SK-N-SH (cell line): ENCODE measurements at regions not wholly inside any gene's neighbourhood (a gene's known extent, or its start where the extent isn't known, plus 50 kb on each side); places are given as distances from the start of the nearest gene placed in this dataset.

Source experiments
- CTCF ChIA-PET: fragments of 300-600, 350-600 bp; formaldehyde crosslinking; extraction: SDS; loops from one replicate; lab custom pipeline; 2021; lab: Yijun Ruan, JAX
- POLR2A ChIA-PET: fragments of 350-600 bp; sonication (Branson Sonifier 250); formaldehyde crosslinking; extraction: SDS; loops from one replicate; lab custom pipeline; 2020; ENCODE audit warnings: antibody characterized with exemption, inconsistent platforms; lab: Yijun Ruan, JAX
- DNase-seq: peaks from one replicate; pipeline ENCODE4 v3.0.0; 2012
- H2AFZ ChIP-seq: fragments of 200-600 bp; sonication (generic); 2 replicates; pipeline ENCODE4 v1.8.1; 2016; ENCODE audit warnings: antibody characterized with exemption, mild to moderate bottlenecking, low read depth
- H3F3A ChIP-seq: fragments of 200-600 bp; sonication (generic); replicated peaks from 2 replicates; pipeline ENCODE3; 2016; ENCODE audit warnings: antibody characterized with exemption, mild to moderate bottlenecking; ENCODE audit not compliant: insufficient read depth
- H3K27ac ChIP-seq, 2 experiments: fragments of 200-500 bp in 1 of 2; fragments of 200-600 bp in 1 of 2; sonication (Bioruptor generic) in 1 of 2; sonication (generic), shearing (Covaris generic) in 1 of 2; 2 replicates each; pipeline versions ENCODE4 v1.5.1 to v1.6.1; 2014 to 2016; ENCODE audit warnings: low read depth in 2 of 2, inconsistent platforms in 1 of 2, low read length in 1 of 2, mild to moderate bottlenecking in 1 of 2, mixed read lengths in 1 of 2
- H3K27me3 ChIP-seq: fragments of 200-600 bp; sonication (generic), shearing (Covaris generic); 2 replicates; pipeline ENCODE4 v1.6.1; 2016; ENCODE audit warnings: mixed run types; ENCODE audit not compliant: insufficient read depth
- H3K36me3 ChIP-seq, 2 experiments: fragments of 200-500 bp in 1 of 2; fragments of 200-600 bp in 1 of 2; sonication (Bioruptor generic) in 1 of 2; sonication (generic) in 1 of 2; replicated peaks in 1 of 2; 2 replicates each; pipeline versions ENCODE3 to v1.5.1; 2014 to 2016; ENCODE audit warnings: low read length in 1 of 2, mild to moderate bottlenecking in 1 of 2; ENCODE audit not compliant: insufficient read depth in 2 of 2, control insufficient read depth in 1 of 2
- H3K4me1 ChIP-seq, 2 experiments: fragments of 200-500 bp in 1 of 2; fragments of 200-600 bp in 1 of 2; sonication (Bioruptor generic) in 1 of 2; sonication (generic), shearing (Covaris generic) in 1 of 2; 2 replicates each; pipeline versions ENCODE4 v1.5.1 to v1.6.1; 2014 to 2016; ENCODE audit warnings: low read depth in 1 of 2, low read length in 1 of 2, mixed run types in 1 of 2; ENCODE audit not compliant: insufficient read depth in 2 of 2, control insufficient read depth in 1 of 2
- H3K4me2 ChIP-seq: fragments of 200-600 bp; sonication (generic), shearing (Covaris generic); 2 replicates; pipeline ENCODE4 v1.6.1; 2017; ENCODE audit warnings: mixed run types
- H3K4me3 ChIP-seq, 2 experiments: fragments of 200-500 bp in 1 of 2; fragments of 200-600 bp in 1 of 2; sonication (Bioruptor generic) in 1 of 2; sonication (generic), shearing (Covaris generic) in 1 of 2; 2 replicates each; pipeline versions ENCODE4 v1.5.1 to v1.8.1; 2014 to 2016; ENCODE audit warnings: low read depth in 2 of 2, inconsistent platforms in 1 of 2, low read length in 1 of 2, mild to moderate bottlenecking in 1 of 2, mixed read lengths in 1 of 2, moderate library complexity in 1 of 2
- H3K79me2 ChIP-seq: fragments of 200-600 bp; sonication (generic); 2 replicates; pipeline ENCODE4 v1.8.1; 2017; ENCODE audit warnings: mild to moderate bottlenecking; ENCODE audit not compliant: insufficient read depth
- H3K9ac ChIP-seq: fragments of 200-600 bp; sonication (generic); 2 replicates; pipeline ENCODE4 v1.6.1; 2017; ENCODE audit warnings: mixed run types
- H3K9me2 ChIP-seq: fragments of 200-600 bp; sonication (generic); 2 replicates; pipeline ENCODE4 v1.6.1; 2017; ENCODE audit warnings: mixed run types
- H3K9me3 ChIP-seq: fragments of 200-600 bp; sonication (generic); 2 replicates; pipeline ENCODE4 v1.6.1; 2017; ENCODE audit warnings: mixed run types, mild to moderate bottlenecking, moderate library complexity
- H4K20me1 ChIP-seq: fragments of 200-600 bp; sonication (generic); 2 replicates; pipeline ENCODE4 v1.6.1; 2017; ENCODE audit warnings: mild to moderate bottlenecking, mixed run types; ENCODE audit not compliant: insufficient read depth
- CHD2 ChIP-seq: fragments of 150-350 bp; IDR thresholded peaks from 2 replicates; pipeline ENCODE4 v1.6.1; 2018; ENCODE audit warnings: low read length; ENCODE audit not compliant: partially characterized antibody
- CTCF ChIP-seq: fragments of 200-600 bp; sonication (generic); IDR thresholded peaks from 2 replicates; pipeline ENCODE4 v1.6.1; 2017; ENCODE audit warnings: antibody characterized with exemption, mild to moderate bottlenecking, moderate library complexity
- EZH2phosphoT487 ChIP-seq: fragments of 200-600 bp; sonication (generic); IDR thresholded peaks from 2 replicates; pipeline ENCODE4 v1.6.1; 2017; ENCODE audit warnings: low read depth, mixed run types, mild to moderate bottlenecking, antibody characterized with exemption, moderate library complexity, borderline replicate concordance
- FOXJ3 ChIP-seq: sonication (generic); formaldehyde crosslinking; IDR thresholded peaks from 2 replicates; pipeline ENCODE4 v1.5.1; 2020; ENCODE audit warnings: mild to moderate bottlenecking, missing genetic modification reagents
- FOXM1 ChIP-seq: IDR thresholded peaks from 2 replicates; pipeline ENCODE4 v1.4.0; 2012; ENCODE audit warnings: low read depth, mild to moderate bottlenecking
- MAX ChIP-seq: IDR thresholded peaks from 2 replicates; pipeline ENCODE4 v1.4.0; 2012; ENCODE audit warnings: low read depth
- MEF2A ChIP-seq: IDR thresholded peaks from 2 replicates; pipeline ENCODE4 v1.4.0; 2012; ENCODE audit warnings: low read depth, borderline replicate concordance
- MXI1 ChIP-seq: IDR thresholded peaks from 2 replicates; pipeline ENCODE4 v1.6.1; 2012; ENCODE audit warnings: mild to moderate bottlenecking, low read depth, low read length, improper control_type of control experiment
- NRF1 ChIP-seq: IDR thresholded peaks from 2 replicates; pipeline ENCODE4 v1.6.1; 2012; ENCODE audit warnings: low read depth, mild to moderate bottlenecking, low read length
- PBX3 ChIP-seq: IDR thresholded peaks from 2 replicates; pipeline ENCODE4; 2012
- POLR2AphosphoS5 ChIP-seq: IDR thresholded peaks from 2 replicates; pipeline ENCODE4 v1.6.1; 2012; ENCODE audit warnings: low read depth, low read length
- RCOR1 ChIP-seq: fragments of 150-350 bp; IDR thresholded peaks from 2 replicates; pipeline ENCODE4 v1.6.1; 2017; ENCODE audit warnings: antibody characterized with exemption, low read length
- RFX5 ChIP-seq: IDR thresholded peaks from 2 replicates; pipeline ENCODE4 v1.6.1; 2012; ENCODE audit warnings: mild to moderate bottlenecking, improper control_type of control experiment, low read length
- RXRA ChIP-seq: IDR thresholded peaks from 2 replicates; pipeline ENCODE4 v1.4.0; 2012; ENCODE audit warnings: low read depth, mild to moderate bottlenecking, borderline replicate concordance
- SIN3A ChIP-seq: IDR thresholded peaks from 2 replicates; pipeline ENCODE4 v1.6.1; 2012; ENCODE audit warnings: low read depth, mild to moderate bottlenecking, low read length, moderate library complexity, borderline replicate concordance
- TAF1 ChIP-seq: IDR thresholded peaks from 2 replicates; pipeline ENCODE4 v1.6.1; 2012; ENCODE audit warnings: low read depth, mild to moderate bottlenecking, low read length, moderate library complexity, borderline replicate concordance
- USF2 ChIP-seq: fragments of 150-350 bp; IDR thresholded peaks from 2 replicates; pipeline ENCODE4 v1.6.1; 2017; ENCODE audit warnings: antibody characterized with exemption, low read length, low read depth, borderline replicate concordance
- YY1 ChIP-seq: IDR thresholded peaks from 2 replicates; pipeline ENCODE4 v1.4.0; 2012; ENCODE audit warnings: low read depth, mild to moderate bottlenecking
- WGBS: methylation state at CpG from one replicate; pipeline ENCODE4 v1.1.6; 2017; ENCODE audit warnings: low lambda C conversion rate; 5-methylcytosine and 5-hydroxymethylcytosine counted together

- CTCF ChIA-PET: no interaction called here
- Histone ChIP-seq H3K4me1 (no peaks in the 10 kb centered on the region), H3K79me2 (no peaks in the 10 kb centered on the region), H3K27me3 (no peaks in the 10 kb centered on the region), H3F3A (no peaks in the 10 kb centered on the region), H4K20me1 (no peaks in the 10 kb centered on the region), H3K9me3 (no peaks in the 10 kb centered on the region), H3K4me3 (no peak overlapping the region), H3K36me3 (no peaks in the 10 kb centered on the region), H3K4me2 (no peak overlapping the region), H2AFZ (no peak overlapping the region), H3K9me2 (no peaks in the 10 kb centered on the region), H3K27ac (no peak overlapping the region), H3K9ac (no peak overlapping the region)
- TF ChIP-seq USF2: no peak
- no peak for TF ChIP-seq NRF1
- TF ChIP-seq CTCF: no peak
- TF ChIP-seq POLR2AphosphoS5: no peak
- no peak for TF ChIP-seq EZH2phosphoT487
- no peak for TF ChIP-seq MAX
- TF ChIP-seq RCOR1: no peak
- no peak for TF ChIP-seq SIN3A
- TF ChIP-seq YY1: no peak
- no peak for TF ChIP-seq FOXM1
- no peak for TF ChIP-seq RFX5
- no peak for TF ChIP-seq PBX3
- TF ChIP-seq MEF2A: no peak
- TF ChIP-seq FOXJ3: no peak
- no peak for TF ChIP-seq MXI1
- TF ChIP-seq RXRA: no peak
- no peak for TF ChIP-seq TAF1
- TF ChIP-seq CHD2: no peak
- no peak for DNase-seq
- POLR2A ChIA-PET: no interaction called here
- 18% methylated on average over 1 of the region's 1 CpG for WGBS
These were observed 77.1 kb upstream of the RXFP1 start for GRCh38 chr4:158444621-158445020.
